Colonic mucosa (tissue), 4 donors: ENCODE measurements at regions not wholly inside any gene's neighbourhood (a gene's known extent, or its start where the extent isn't known, plus 50 kb on each side); places are given as distances from the start of the nearest gene placed in this dataset.

Experiments used
- DNase-seq: peaks from one replicate; pipeline ENCODE4 v3.0.0-alpha.2; 2020
- H3K27ac ChIP-seq: fragments of 200-600 bp; one replicate; pipeline ENCODE4 v1.8.0; 2021
- H3K27me3 ChIP-seq: fragments of 200-600 bp; one replicate; pipeline ENCODE4 v1.8.0; 2021
- H3K36me3 ChIP-seq: fragments of 200-600 bp; one replicate; pipeline ENCODE4 v1.8.0; 2021
- H3K4me1 ChIP-seq: fragments of 200-600 bp; one replicate; pipeline ENCODE4 v1.8.0; 2021; ENCODE audit warnings: mild to moderate bottlenecking
- H3K4me3 ChIP-seq: fragments of 200-600 bp; one replicate; pipeline ENCODE4 v1.8.0; 2021
- H3K9ac ChIP-seq, 2 donors: one replicate each; pipeline ENCODE4 v1.7.0; 2013; ENCODE audit warnings: control low read depth in 2 of 2, low read depth in 2 of 2, low read length in 2 of 2
- H3K9me3 ChIP-seq: fragments of 200-600 bp; one replicate; pipeline ENCODE4 v1.8.0; 2021
- CTCF ChIP-seq: fragments of 200-600 bp; IDR thresholded peaks from one replicate; pipeline ENCODE4 v1.8.0; 2022; ENCODE audit warnings: antibody characterized with exemption, mild to moderate bottlenecking
- intact Hi-C: fragments of 100-400 bp; cut with DNase I; formaldehyde crosslinking; loops from one replicate; pipeline ENCODE4 v1.14.1; 2022
- donor health status: healthy.
- donor health status: DM: no; HTN: no; CAD: no.
- donor health status: DM: no; HTN: no; CAD: no.

GRCh38 chr12:30251546-30251945 lies 444.1 kb downstream of the IPO8 start:
- Histone ChIP-seq H3K4me3 (no peak overlapping the region), H3K27ac (no peak overlapping the region), H3K4me1 (no peaks in the 10 kb centered on the region), H3K27me3 (no peaks in the 10 kb centered on the region), H3K9me3 (no peaks in the 10 kb centered on the region), H3K36me3 (no peaks in the 10 kb centered on the region), H3K9ac (no peak overlapping the region)
- intact Hi-C loops = no loop called here
- no peak for DNase-seq
- TF ChIP-seq CTCF = no peak

GRCh38 chr12:30243426-30243825 lies 452.2 kb downstream of the IPO8 start:
- Histone ChIP-seq H3K36me3 (no peaks in the 10 kb centered on the region), H3K4me3 (no peak overlapping the region), H3K9ac (no peak overlapping the region), H3K27me3 (no peaks in the 10 kb centered on the region), H3K27ac (no peak overlapping the region), H3K4me1 (no peaks in the 10 kb centered on the region), H3K9me3 (no peaks in the 10 kb centered on the region)
- DNase-seq = no peak
- no peak for TF ChIP-seq CTCF
- intact Hi-C loops = no loop called here

DNA sequence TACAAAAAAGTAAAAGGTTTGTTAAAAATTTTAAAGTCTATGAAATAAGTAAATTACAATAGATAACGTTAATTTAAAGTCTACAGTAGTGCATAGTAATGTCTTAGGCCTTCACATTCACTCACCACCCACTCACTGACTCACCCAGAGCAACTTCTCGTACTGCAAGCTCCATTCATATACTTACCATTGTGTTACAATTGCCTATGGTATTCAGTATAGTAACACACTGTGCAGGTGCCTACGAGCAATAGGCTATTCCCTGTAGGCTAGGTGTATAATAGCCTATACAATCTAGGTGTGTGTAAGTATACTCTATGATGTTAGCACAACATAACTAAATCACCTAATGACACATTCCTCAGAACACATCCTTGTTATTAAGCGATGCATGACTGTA lies 435.3 kb upstream of the TMTC1 start:
- Histone ChIP-seq H3K4me3 (no peak overlapping the region), H3K36me3 (no peaks in the 10 kb centered on the region), H3K27ac (no peak overlapping the region), H3K27me3 (no peaks in the 10 kb centered on the region), H3K9ac (no peak overlapping the region), H3K4me1 (no peaks in the 10 kb centered on the region), H3K9me3 (no peaks in the 10 kb centered on the region)
- intact Hi-C loops = no loop called here
- TF ChIP-seq CTCF = no peak
- no peak for DNase-seq

DNA sequence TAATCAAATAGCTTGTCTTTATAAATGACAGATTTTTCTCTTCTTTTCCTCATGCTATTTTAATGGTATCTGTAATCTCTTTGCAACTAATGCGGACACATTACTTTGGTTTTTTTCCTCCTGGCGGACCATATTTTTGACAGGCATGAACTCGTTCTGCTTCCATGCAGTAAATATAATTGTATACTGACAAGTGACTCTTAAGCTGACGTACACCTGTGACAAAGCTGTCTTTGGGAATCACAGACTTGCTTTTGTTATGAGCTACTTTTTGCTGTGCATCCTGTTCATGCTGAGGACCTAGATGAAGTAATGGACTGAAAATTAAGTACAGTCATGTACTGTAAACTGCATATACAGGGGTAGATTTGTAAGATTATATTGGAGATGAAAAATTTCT lies 434.3 kb upstream of the TMTC1 start:
- Histone ChIP-seq H3K4me3 (no peak overlapping the region), H3K27me3 (no peaks in the 10 kb centered on the region), H3K27ac (no peak overlapping the region), H3K36me3 (no peaks in the 10 kb centered on the region), H3K9ac (no peak overlapping the region), H3K9me3 (no peaks in the 10 kb centered on the region), H3K4me1 (no peaks in the 10 kb centered on the region)
- intact Hi-C loops = no loop called here
- no peak for TF ChIP-seq CTCF
- DNase-seq = no peak

DNA sequence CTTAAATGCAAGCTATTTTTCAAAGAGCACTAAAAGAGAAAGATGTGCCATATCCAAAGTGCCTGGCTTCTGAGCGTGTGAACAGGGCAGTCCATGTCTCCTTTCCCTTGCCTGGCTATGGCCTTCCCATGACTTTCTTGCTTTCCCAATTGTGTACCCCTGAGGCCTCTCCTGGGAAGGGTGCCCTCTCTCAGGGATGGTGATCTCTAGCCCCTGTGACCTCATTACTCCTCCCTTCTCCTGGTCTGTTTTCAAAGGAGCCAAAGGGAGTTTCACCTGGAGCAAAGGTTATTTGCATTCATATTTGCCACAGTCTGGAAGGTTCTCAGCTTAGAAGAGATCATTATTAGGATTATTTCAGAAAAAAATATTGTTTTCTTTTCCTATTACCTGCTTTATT lies 429.4 kb upstream of the TMTC1 start:
- H3K4me1 ChIP-seq = no peaks in the 10 kb centered on the region
- H3K27me3 ChIP-seq = no peaks in the 10 kb centered on the region
- no peak overlapping the region for H3K27ac ChIP-seq
- H3K36me3 ChIP-seq = no peaks in the 10 kb centered on the region
- no peak for DNase-seq
- no peak overlapping the region for H3K4me3 ChIP-seq
- TF ChIP-seq CTCF = no peak
- H3K9ac ChIP-seq = no peak overlapping the region
- no peaks in the 10 kb centered on the region for H3K9me3 ChIP-seq
- intact Hi-C loops = no loop called here

DNA sequence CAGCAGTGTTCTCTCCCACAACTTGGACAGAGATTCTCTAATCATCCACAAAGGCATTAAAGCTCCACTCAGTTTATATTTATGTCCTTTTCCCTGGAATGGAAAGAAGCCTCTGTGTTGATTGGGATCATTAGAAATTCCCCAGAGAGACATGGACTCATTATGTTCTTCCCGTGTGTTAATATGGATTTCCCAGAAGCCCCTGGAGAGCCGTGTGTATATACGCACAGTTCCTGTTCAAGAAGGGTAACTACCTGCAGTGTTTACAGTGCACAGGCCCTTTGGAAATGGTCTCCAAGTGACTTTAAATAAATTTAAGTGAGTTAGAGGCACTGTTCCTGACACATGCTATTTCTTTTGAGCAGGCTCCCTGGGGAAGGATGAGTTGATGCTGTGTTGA lies 428.0 kb upstream of the TMTC1 start:
- Histone ChIP-seq H3K27me3 (no peaks in the 10 kb centered on the region), H3K36me3 (no peaks in the 10 kb centered on the region), H3K27ac (no peak overlapping the region), H3K4me1 (no peaks in the 10 kb centered on the region), H3K9ac (no peak overlapping the region), H3K9me3 (no peaks in the 10 kb centered on the region), H3K4me3 (no peak overlapping the region)
- intact Hi-C loops = no loop called here
- DNase-seq = no peak
- no peak for TF ChIP-seq CTCF
